Forelimb muscle (tissue), 1 donor: ENCODE measurements at regions not wholly inside any gene's neighbourhood (a gene's known extent, or its start where the extent isn't known, plus 50 kb on each side); places are given as distances from the start of the nearest gene placed in this dataset.

Experiments
- DNase-seq: peaks from one replicate; pipeline ENCODE4 v3.0.0-alpha.2; 2013; ENCODE audit warnings: low read depth

- no peak for DNase-seq
Observed at GRCh38 chr1:181430015-181430885, 53.1 kb upstream of the CACNA1E start.
